SK-N-SH treated with all-trans-retinoic acid at 6 μM for 48 hours (cell line): ENCODE measurements at regions not wholly inside any gene's neighbourhood (a gene's known extent, or its start where the extent isn't known, plus 50 kb on each side); places are given as distances from the start of the nearest gene placed in this dataset.

Source experiments
- ATAC-seq: fragments of 200-7000 bp; cut with Tn5 transposase; 3 replicates; pipeline ENCODE4 v1.9.1; 2020; ENCODE audit warnings: mild to moderate bottlenecking, moderate library complexity
- ARNTL ChIP-seq: fragments of 450-650 bp; formaldehyde crosslinking; IDR thresholded peaks from 2 replicates; pipeline ENCODE4 v1.5.0; 2020; ENCODE audit warnings: low read depth, mild to moderate bottlenecking, moderate library complexity, borderline replicate concordance
- BACH2 ChIP-seq: fragments of 250-450 bp; sonication (Bioruptor Pico); IDR thresholded peaks from 2 replicates; pipeline ENCODE4 v1.9.0; 2021; ENCODE audit warnings: mild to moderate bottlenecking, borderline replicate concordance
- CSDC2 ChIP-seq: fragments of 250-450 bp; sonication (Bioruptor Pico); IDR thresholded peaks from 2 replicates; pipeline ENCODE4 v1.5.0; 2020; ENCODE audit warnings: mild to moderate bottlenecking, moderate library complexity
- ESRRG ChIP-seq: fragments of 250-450 bp; sonication (Bioruptor Pico); IDR thresholded peaks from 2 replicates; pipeline ENCODE4 v1.6.1; 2021; ENCODE audit warnings: mild to moderate bottlenecking
- GLIS3 ChIP-seq: fragments of 250-450 bp; sonication (Bioruptor Pico); IDR thresholded peaks from 2 replicates; pipeline ENCODE4 v1.5.0; 2020; ENCODE audit warnings: mild to moderate bottlenecking, moderate library complexity
- ISL1 ChIP-seq: fragments of 250-450 bp; sonication (Bioruptor Pico); IDR thresholded peaks from 2 replicates; pipeline ENCODE4 v2.1.2; 2022; ENCODE audit warnings: mild to moderate bottlenecking, moderate library complexity
- OSR1 ChIP-seq: fragments of 250-450 bp; sonication (Bioruptor Pico); IDR thresholded peaks from 2 replicates; pipeline ENCODE4 v1.8.0; 2022; ENCODE audit warnings: moderate library complexity, mild to moderate bottlenecking, inconsistent platforms
- PPARA ChIP-seq: fragments of 250-450 bp; sonication (Bioruptor Pico); IDR thresholded peaks from 2 replicates; pipeline ENCODE4 v1.5.0; 2020; ENCODE audit warnings: mild to moderate bottlenecking, borderline replicate concordance
- RARB ChIP-seq: fragments of 250-450 bp; sonication (Bioruptor Pico); IDR thresholded peaks from 2 replicates; pipeline ENCODE4 v1.8.0; 2021; ENCODE audit warnings: mild to moderate bottlenecking, moderate library complexity
- SNAI2 ChIP-seq: fragments of 250-450 bp; sonication (Bioruptor Pico); IDR thresholded peaks from 2 replicates; pipeline ENCODE4 v1.5.0; 2020; ENCODE audit warnings: mild to moderate bottlenecking, moderate library complexity
- TCF4 ChIP-seq: fragments of 250-450 bp; sonication (Bioruptor Pico); IDR thresholded peaks from 2 replicates; pipeline ENCODE4 v1.8.0; 2021; ENCODE audit warnings: mild to moderate bottlenecking, moderate library complexity, borderline replicate concordance
- TOX ChIP-seq: fragments of 250-450 bp; sonication (Bioruptor Pico); IDR thresholded peaks from 2 replicates; pipeline ENCODE4 v1.8.0; 2021; ENCODE audit warnings: mild to moderate bottlenecking, moderate library complexity, borderline replicate concordance
- ZC3H10 ChIP-seq: fragments of 250-450 bp; sonication (Bioruptor Pico); IDR thresholded peaks from 2 replicates; pipeline ENCODE4 v1.5.1; 2021; ENCODE audit warnings: mild to moderate bottlenecking, moderate library complexity
- ZFP3 ChIP-seq: fragments of 250-450 bp; sonication (Bioruptor Pico); IDR thresholded peaks from 2 replicates; pipeline ENCODE4 v1.5.0; 2020; ENCODE audit warnings: mild to moderate bottlenecking, moderate library complexity
- ZFP30 ChIP-seq: fragments of 450-650 bp; formaldehyde crosslinking; IDR thresholded peaks from 2 replicates; pipeline ENCODE4 v1.5.0; 2022; ENCODE audit warnings: mild to moderate bottlenecking, moderate library complexity
- ZNF565 ChIP-seq: fragments of 450-650 bp; formaldehyde crosslinking; conservative IDR thresholded peaks from 2 replicates; pipeline ENCODE4 v1.5.0; 2020; ENCODE audit warnings: low read depth, mild to moderate bottlenecking, moderate library complexity
- ZNF70 ChIP-seq: fragments of 450-650 bp; formaldehyde crosslinking; IDR thresholded peaks from 2 replicates; pipeline ENCODE4 v1.5.0; 2020; ENCODE audit warnings: mild to moderate bottlenecking, moderate library complexity
- ZNF8 ChIP-seq: fragments of 450-650 bp; formaldehyde crosslinking; IDR thresholded peaks from 2 replicates; pipeline ENCODE4 v1.5.0; 2020; ENCODE audit warnings: mild to moderate bottlenecking, moderate library complexity
- TF ChIP-seq, protein P1 (sequence below): fragments of 250-450 bp; sonication (Bioruptor Pico); IDR thresholded peaks from 2 replicates; pipeline ENCODE4 v1.5.0; 2020; ENCODE audit warnings: mild to moderate bottlenecking, moderate library complexity
- TF ChIP-seq, protein P2 (sequence below): fragments of 250-450 bp; sonication (Bioruptor Pico); IDR thresholded peaks from 2 replicates; pipeline ENCODE4 v1.5.1; 2020; ENCODE audit warnings: low read depth, mild to moderate bottlenecking, moderate library complexity
- TF ChIP-seq, protein P3 (sequence below): fragments of 250-450 bp; sonication (Bioruptor Pico); IDR thresholded peaks from 2 replicates; pipeline ENCODE4 v1.8.0; 2020; ENCODE audit warnings: mild to moderate bottlenecking, moderate library complexity, borderline replicate concordance
- TF ChIP-seq, protein P4 (sequence below): fragments of 250-450 bp; sonication (Bioruptor Pico); IDR thresholded peaks from 2 replicates; pipeline ENCODE4 v1.5.1; 2021; ENCODE audit warnings: mild to moderate bottlenecking, moderate library complexity
- TF ChIP-seq, protein P5 (sequence below): fragments of 250-450 bp; sonication (Bioruptor Pico); IDR thresholded peaks from 2 replicates; pipeline ENCODE4 v1.8.0; 2021; ENCODE audit warnings: low read depth, mild to moderate bottlenecking, moderate library complexity, borderline replicate concordance

DNA sequence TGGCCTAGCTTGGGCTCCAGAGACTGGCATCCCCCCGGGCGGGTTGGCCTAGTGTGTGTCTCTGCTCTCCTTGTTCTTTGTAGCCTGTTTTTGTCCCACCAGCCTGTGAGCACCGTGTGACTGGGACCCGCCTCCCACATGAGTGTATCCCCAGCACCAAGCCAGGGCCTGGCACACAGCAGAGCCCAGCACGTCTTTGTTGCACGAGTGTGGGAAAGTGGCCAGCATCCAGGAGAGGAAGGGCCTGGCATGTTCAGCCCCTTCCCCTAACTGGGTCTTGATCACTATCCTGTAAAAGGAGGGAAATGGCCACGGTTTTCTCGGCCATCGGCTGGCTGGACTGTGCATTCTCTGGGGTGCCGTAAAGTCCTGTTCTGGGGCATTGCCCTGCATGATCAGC is 290.1 kb downstream of the BMP7 start:
- TF ChIP-seq, protein P1, sequence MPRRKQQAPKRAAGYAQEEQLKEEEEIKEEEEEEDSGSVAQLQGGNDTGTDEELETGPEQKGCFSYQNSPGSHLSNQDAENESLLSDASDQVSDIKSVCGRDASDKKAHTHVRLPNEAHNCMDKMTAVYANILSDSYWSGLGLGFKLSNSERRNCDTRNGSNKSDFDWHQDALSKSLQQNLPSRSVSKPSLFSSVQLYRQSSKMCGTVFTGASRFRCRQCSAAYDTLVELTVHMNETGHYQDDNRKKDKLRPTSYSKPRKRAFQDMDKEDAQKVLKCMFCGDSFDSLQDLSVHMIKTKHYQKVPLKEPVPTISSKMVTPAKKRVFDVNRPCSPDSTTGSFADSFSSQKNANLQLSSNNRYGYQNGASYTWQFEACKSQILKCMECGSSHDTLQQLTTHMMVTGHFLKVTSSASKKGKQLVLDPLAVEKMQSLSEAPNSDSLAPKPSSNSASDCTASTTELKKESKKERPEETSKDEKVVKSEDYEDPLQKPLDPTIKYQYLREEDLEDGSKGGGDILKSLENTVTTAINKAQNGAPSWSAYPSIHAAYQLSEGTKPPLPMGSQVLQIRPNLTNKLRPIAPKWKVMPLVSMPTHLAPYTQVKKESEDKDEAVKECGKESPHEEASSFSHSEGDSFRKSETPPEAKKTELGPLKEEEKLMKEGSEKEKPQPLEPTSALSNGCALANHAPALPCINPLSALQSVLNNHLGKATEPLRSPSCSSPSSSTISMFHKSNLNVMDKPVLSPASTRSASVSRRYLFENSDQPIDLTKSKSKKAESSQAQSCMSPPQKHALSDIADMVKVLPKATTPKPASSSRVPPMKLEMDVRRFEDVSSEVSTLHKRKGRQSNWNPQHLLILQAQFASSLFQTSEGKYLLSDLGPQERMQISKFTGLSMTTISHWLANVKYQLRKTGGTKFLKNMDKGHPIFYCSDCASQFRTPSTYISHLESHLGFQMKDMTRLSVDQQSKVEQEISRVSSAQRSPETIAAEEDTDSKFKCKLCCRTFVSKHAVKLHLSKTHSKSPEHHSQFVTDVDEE (CRISPR knock-in tag) = no peak
- TF ChIP-seq PPARA (no peak), SNAI2 (CRISPR knock-in tag) (no peak), ZNF565 (no peak), ESRRG (CRISPR knock-in tag) (no peak), ZFP30 (CRISPR knock-in tag) (no peak), ZFP3 (no peak), GLIS3 (no peak), TOX (CRISPR knock-in tag) (no peak)
- TF ChIP-seq, protein P2, sequence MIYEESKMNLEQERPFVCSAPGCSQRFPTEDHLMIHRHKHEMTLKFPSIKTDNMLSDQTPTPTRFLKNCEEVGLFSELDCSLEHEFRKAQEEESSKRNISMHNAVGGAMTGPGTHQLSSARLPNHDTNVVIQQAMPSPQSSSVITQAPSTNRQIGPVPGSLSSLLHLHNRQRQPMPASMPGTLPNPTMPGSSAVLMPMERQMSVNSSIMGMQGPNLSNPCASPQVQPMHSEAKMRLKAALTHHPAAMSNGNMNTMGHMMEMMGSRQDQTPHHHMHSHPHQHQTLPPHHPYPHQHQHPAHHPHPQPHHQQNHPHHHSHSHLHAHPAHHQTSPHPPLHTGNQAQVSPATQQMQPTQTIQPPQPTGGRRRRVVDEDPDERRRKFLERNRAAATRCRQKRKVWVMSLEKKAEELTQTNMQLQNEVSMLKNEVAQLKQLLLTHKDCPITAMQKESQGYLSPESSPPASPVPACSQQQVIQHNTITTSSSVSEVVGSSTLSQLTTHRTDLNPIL = no peak
- TF ChIP-seq, all 23 proteins: peak for 0
- ATAC-seq = no peak

DNA sequence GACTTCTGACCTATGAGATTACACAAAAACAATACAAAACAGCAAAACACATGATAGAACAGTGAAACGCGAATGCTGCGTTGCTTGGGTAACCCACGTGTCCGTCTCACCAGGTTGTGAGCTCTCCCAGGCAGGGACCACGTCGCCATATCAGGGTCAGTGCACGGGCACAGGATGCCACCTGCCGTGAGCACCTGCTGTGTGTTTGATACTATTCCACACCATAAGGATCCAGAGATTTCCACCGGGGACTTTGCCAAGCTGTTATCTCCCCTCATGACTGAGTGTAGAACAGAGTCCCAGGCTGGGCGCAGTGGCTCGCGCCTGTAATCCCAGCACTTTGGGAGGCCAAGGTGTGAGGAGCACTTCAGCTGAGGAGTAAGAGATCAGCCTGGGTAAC is 288.0 kb downstream of the BMP7 start:
- no peak for ATAC-seq
- TF ChIP-seq ARNTL (CRISPR knock-in tag) = no peak
- no peak for TF ChIP-seq OSR1
- no peak for TF ChIP-seq TCF4 (CRISPR knock-in tag)
- no peak for TF ChIP-seq ZFP3
- no peak for TF ChIP-seq PPARA
- TF ChIP-seq ZNF70 (CRISPR knock-in tag) = no peak
- TF ChIP-seq BACH2 (CRISPR knock-in tag) = no peak
- no peak for TF ChIP-seq ESRRG (CRISPR knock-in tag)
- no peak for TF ChIP-seq ZC3H10 (CRISPR knock-in tag)
- no peak for TF ChIP-seq TOX (CRISPR knock-in tag)
- TF ChIP-seq, protein P3, sequence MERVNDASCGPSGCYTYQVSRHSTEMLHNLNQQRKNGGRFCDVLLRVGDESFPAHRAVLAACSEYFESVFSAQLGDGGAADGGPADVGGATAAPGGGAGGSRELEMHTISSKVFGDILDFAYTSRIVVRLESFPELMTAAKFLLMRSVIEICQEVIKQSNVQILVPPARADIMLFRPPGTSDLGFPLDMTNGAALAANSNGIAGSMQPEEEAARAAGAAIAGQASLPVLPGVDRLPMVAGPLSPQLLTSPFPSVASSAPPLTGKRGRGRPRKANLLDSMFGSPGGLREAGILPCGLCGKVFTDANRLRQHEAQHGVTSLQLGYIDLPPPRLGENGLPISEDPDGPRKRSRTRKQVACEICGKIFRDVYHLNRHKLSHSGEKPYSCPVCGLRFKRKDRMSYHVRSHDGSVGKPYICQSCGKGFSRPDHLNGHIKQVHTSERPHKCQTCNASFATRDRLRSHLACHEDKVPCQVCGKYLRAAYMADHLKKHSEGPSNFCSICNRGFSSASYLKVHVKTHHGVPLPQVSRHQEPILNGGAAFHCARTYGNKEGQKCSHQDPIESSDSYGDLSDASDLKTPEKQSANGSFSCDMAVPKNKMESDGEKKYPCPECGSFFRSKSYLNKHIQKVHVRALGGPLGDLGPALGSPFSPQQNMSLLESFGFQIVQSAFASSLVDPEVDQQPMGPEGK (CRISPR knock-in tag) = no peak
- no peak for TF ChIP-seq GLIS3
- TF ChIP-seq, protein P1 (CRISPR knock-in tag) = no peak
- no peak for TF ChIP-seq ZNF8 (CRISPR knock-in tag)
- no peak for TF ChIP-seq RARB (CRISPR knock-in tag)
- no peak for TF ChIP-seq ZNF565
- TF ChIP-seq CSDC2 (CRISPR knock-in tag) = no peak
- TF ChIP-seq, protein P4, sequence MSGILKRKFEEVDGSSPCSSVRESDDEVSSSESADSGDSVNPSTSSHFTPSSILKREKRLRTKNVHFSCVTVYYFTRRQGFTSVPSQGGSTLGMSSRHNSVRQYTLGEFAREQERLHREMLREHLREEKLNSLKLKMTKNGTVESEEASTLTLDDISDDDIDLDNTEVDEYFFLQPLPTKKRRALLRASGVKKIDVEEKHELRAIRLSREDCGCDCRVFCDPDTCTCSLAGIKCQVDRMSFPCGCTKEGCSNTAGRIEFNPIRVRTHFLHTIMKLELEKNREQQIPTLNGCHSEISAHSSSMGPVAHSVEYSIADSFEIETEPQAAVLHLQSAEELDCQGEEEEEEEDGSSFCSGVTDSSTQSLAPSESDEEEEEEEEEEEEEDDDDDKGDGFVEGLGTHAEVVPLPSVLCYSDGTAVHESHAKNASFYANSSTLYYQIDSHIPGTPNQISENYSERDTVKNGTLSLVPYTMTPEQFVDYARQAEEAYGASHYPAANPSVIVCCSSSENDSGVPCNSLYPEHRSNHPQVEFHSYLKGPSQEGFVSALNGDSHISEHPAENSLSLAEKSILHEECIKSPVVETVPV = no peak
- no peak for TF ChIP-seq ISL1 (CRISPR knock-in tag)
- TF ChIP-seq, protein P5, sequence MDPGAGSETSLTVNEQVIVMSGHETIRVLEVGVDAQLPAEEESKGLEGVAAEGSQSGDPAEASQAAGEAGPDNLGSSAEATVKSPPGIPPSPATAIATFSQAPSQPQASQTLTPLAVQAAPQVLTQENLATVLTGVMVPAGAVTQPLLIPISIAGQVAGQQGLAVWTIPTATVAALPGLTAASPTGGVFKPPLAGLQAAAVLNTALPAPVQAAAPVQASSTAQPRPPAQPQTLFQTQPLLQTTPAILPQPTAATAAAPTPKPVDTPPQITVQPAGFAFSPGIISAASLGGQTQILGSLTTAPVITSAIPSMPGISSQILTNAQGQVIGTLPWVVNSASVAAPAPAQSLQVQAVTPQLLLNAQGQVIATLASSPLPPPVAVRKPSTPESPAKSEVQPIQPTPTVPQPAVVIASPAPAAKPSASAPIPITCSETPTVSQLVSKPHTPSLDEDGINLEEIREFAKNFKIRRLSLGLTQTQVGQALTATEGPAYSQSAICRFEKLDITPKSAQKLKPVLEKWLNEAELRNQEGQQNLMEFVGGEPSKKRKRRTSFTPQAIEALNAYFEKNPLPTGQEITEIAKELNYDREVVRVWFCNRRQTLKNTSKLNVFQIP (CRISPR knock-in tag) = no peak
